ENCODE measurements at regions not wholly inside any gene's neighbourhood (a gene's known extent, or its start where the extent isn't known, plus 50 kb on each side); places are given as distances from the start of the nearest gene placed in this dataset.
"Not testable (repeated sequence)": the region's sequence is repeated elsewhere in the genome, so short reads cannot be mapped to it uniquely, and the experiment has no call there.

DNA sequence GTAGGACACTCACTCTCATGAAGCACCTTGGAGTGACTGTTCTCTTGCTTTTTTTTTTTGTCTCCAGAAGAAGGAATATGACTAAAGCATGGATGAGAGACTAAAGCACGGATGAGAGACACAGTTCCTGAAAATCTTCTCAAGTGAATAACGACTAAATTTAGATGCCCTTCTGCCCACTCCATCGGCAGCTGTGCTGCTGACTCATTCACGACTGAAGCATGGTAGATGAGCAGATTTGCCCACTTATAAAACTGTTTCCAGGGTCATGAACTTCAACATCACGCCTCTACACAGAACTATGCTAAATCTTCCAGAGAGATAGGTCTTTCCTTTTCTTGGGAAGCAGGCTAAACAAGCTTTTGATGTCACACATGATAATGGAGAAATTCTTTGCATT is 738.0 kb downstream of the CDY1 start:
- POLR2A ChIA-PET: not testable (repeated sequence)

DNA sequence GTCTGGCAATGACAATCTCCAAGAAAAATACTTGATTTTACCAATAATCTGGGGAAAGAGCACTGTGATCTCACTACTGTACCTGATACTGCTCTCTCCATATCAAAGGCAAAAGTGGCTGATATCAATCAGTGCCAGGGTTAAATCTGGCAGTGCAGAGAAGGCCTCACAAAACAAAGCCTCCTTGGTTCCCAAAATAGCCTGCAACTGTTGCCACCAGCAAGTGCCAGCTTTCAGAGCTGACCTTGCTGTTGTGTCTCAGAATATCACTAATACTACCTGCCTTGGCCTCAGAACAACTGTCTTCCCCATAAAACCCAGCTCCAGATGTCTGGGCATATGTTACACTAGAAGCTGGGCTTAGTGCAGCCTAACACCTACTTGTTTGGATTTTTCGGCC is 738.6 kb downstream of the CDY1 start:
- ATAC-seq; H3K36me3 ChIP-seq (ENCODE audit: control insufficient read depth, insufficient read depth, low read length); BruUV-seq (replicated peaks); H3K9me1 ChIP-seq (ENCODE audit: control insufficient read depth, insufficient read depth, low read length); H3K4me1 ChIP-seq (replicated peaks in 1 of 2; ENCODE audit: control insufficient read depth in 2 of 2, insufficient read depth in 2 of 2, low read length in 2 of 2); H4K20me1 ChIP-seq (replicated peaks; ENCODE audit: control insufficient read depth, insufficient read depth, low read length); H3K9me3 ChIP-seq (replicated peaks; ENCODE audit: control insufficient read depth, insufficient read depth, low read depth, low read length); H3K79me2 ChIP-seq (ENCODE audit: control insufficient read depth, insufficient read depth, low read length); POLR2A ChIA-PET; in situ Hi-C loops (cut with MboI); intact Hi-C loops (cut with micrococcal nuclease); DNase-seq (ENCODE audit: extremely low read depth in 1 of 4, low spot score in 3 of 4); H3K27me3 ChIP-seq (ENCODE audit: control insufficient read depth in 2 of 2, insufficient read depth in 2 of 2, low read length in 2 of 2); H3K4me2 ChIP-seq (ENCODE audit: insufficient read depth, low read length); H3K27ac ChIP-seq (ENCODE audit: extremely low read depth, low read depth, low read length); FAIRE-seq; H2AFZ ChIP-seq (ENCODE audit: low read depth, low read length); H3K9ac ChIP-seq (ENCODE audit: insufficient read depth in 1 of 2, low read depth in 2 of 2, low read length in 2 of 2); CTCF ChIA-PET (ENCODE audit: low intra/inter-chr PET ratio); H3K4me3 ChIP-seq: not testable (repeated sequence)
- WGBS (ENCODE audit: insufficient coverage, low coverage, missing lambda C conversion rate): no CpG with 5 or more reads among the region's 1 CpG

More for the DNA sequence above, 738.0 kb downstream of the CDY1 start:
- in situ Hi-C loops (cut with MboI); H3K9me3 ChIP-seq (replicated peaks; ENCODE audit: control insufficient read depth, insufficient read depth, low read depth, low read length); H4K20me1 ChIP-seq (replicated peaks; ENCODE audit: control insufficient read depth, insufficient read depth, low read length); H3K4me3 ChIP-seq; H3K27ac ChIP-seq (ENCODE audit: extremely low read depth, low read depth, low read length); H3K9ac ChIP-seq (ENCODE audit: insufficient read depth in 1 of 2, low read depth in 2 of 2, low read length in 2 of 2); BruUV-seq (replicated peaks); FAIRE-seq; H3K79me2 ChIP-seq (ENCODE audit: control insufficient read depth, insufficient read depth, low read length); H3K36me3 ChIP-seq (ENCODE audit: control insufficient read depth, insufficient read depth, low read length); CTCF ChIA-PET (ENCODE audit: low intra/inter-chr PET ratio); H3K9me1 ChIP-seq (ENCODE audit: control insufficient read depth, insufficient read depth, low read length); H2AFZ ChIP-seq (ENCODE audit: low read depth, low read length); DNase-seq (ENCODE audit: extremely low read depth in 1 of 4, low spot score in 3 of 4); intact Hi-C loops (cut with micrococcal nuclease); H3K4me2 ChIP-seq (ENCODE audit: insufficient read depth, low read length); H3K4me1 ChIP-seq (replicated peaks in 1 of 2; ENCODE audit: control insufficient read depth in 2 of 2, insufficient read depth in 2 of 2, low read length in 2 of 2); H3K27me3 ChIP-seq (ENCODE audit: control insufficient read depth in 2 of 2, insufficient read depth in 2 of 2, low read length in 2 of 2); ATAC-seq: not testable (repeated sequence)
- WGBS (ENCODE audit: insufficient coverage, low coverage, missing lambda C conversion rate): no CpG with 5 or more reads among the region's 5 CpGs

DNA sequence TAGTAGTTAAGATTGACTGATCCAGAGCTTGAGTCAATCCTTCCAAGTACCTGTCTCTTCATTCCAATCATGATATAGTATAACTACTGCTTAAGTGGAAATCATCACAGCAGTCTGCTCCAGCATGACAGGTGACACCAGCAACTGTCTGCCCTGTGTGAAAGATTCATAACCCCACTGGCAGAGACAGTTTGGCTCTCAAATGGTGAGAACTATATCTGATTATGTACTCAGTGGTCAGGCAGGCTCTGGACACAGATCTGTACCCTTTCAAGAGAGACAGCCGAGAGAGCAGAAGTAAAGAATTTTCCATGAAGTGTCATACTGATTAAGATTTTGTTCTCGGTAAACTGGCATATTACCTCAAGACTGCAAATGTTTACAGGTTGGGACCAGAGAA is 741.5 kb downstream of the CDY1 start:
- FAIRE-seq; H3K27ac ChIP-seq (ENCODE audit: extremely low read depth, low read depth, low read length); H3K9me3 ChIP-seq (replicated peaks; ENCODE audit: control insufficient read depth, insufficient read depth, low read depth, low read length); H3K9ac ChIP-seq (ENCODE audit: insufficient read depth in 1 of 2, low read depth in 2 of 2, low read length in 2 of 2); intact Hi-C loops (cut with micrococcal nuclease); H3K36me3 ChIP-seq (ENCODE audit: control insufficient read depth, insufficient read depth, low read length); H3K4me1 ChIP-seq (replicated peaks in 1 of 2; ENCODE audit: control insufficient read depth in 2 of 2, insufficient read depth in 2 of 2, low read length in 2 of 2); CTCF ChIA-PET (ENCODE audit: low intra/inter-chr PET ratio); H2AFZ ChIP-seq (ENCODE audit: low read depth, low read length); H3K9me1 ChIP-seq (ENCODE audit: control insufficient read depth, insufficient read depth, low read length); H3K27me3 ChIP-seq (ENCODE audit: control insufficient read depth in 2 of 2, insufficient read depth in 2 of 2, low read length in 2 of 2); in situ Hi-C loops (cut with MboI); DNase-seq (ENCODE audit: extremely low read depth in 1 of 4, low spot score in 3 of 4); H3K79me2 ChIP-seq (ENCODE audit: control insufficient read depth, insufficient read depth, low read length); POLR2A ChIA-PET; H3K4me2 ChIP-seq (ENCODE audit: insufficient read depth, low read length); H3K4me3 ChIP-seq; ATAC-seq; BruUV-seq (replicated peaks); H4K20me1 ChIP-seq (replicated peaks; ENCODE audit: control insufficient read depth, insufficient read depth, low read length): not testable (repeated sequence)
- no CpG with 5 or more reads among the region's 2 CpGs for WGBS (ENCODE audit: insufficient coverage, low coverage, missing lambda C conversion rate)

DNA sequence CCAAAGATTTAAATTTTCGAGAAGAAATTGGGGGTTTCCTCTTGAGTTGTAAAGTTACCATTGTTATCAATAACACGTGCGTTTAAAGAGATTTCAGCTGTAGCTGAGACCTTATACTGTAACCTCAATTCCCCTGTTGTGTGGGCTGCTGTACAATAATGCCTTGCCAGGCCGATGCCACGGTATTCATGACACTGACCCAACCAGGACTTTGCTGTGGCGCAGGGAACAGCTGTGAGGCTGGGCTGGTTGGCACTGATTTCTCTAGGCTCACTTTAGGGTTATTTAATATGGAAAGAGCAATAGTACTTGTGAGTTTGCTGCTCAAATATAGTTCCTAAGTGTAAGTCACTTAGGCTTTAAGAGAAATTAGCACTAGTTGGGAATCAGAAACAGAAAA is 744.2 kb downstream of the CDY1 start:
- intact Hi-C loops (cut with micrococcal nuclease); H3K9me1 ChIP-seq (ENCODE audit: control insufficient read depth, insufficient read depth, low read length); H2AFZ ChIP-seq (ENCODE audit: low read depth, low read length); ATAC-seq; DNase-seq (ENCODE audit: extremely low read depth in 1 of 4, low spot score in 3 of 4); H4K20me1 ChIP-seq (replicated peaks; ENCODE audit: control insufficient read depth, insufficient read depth, low read length); H3K27me3 ChIP-seq (ENCODE audit: control insufficient read depth in 2 of 2, insufficient read depth in 2 of 2, low read length in 2 of 2); H3K36me3 ChIP-seq (ENCODE audit: control insufficient read depth, insufficient read depth, low read length); CTCF ChIA-PET (ENCODE audit: low intra/inter-chr PET ratio); in situ Hi-C loops (cut with MboI); POLR2A ChIA-PET; H3K9me3 ChIP-seq (replicated peaks; ENCODE audit: control insufficient read depth, insufficient read depth, low read depth, low read length); H3K4me1 ChIP-seq (replicated peaks in 1 of 2; ENCODE audit: control insufficient read depth in 2 of 2, insufficient read depth in 2 of 2, low read length in 2 of 2); H3K79me2 ChIP-seq (ENCODE audit: control insufficient read depth, insufficient read depth, low read length); H3K4me3 ChIP-seq; BruUV-seq (replicated peaks); H3K4me2 ChIP-seq (ENCODE audit: insufficient read depth, low read length); H3K27ac ChIP-seq (ENCODE audit: extremely low read depth, low read depth, low read length); FAIRE-seq; H3K9ac ChIP-seq (ENCODE audit: insufficient read depth in 1 of 2, low read depth in 2 of 2, low read length in 2 of 2): not testable (repeated sequence)
- WGBS (ENCODE audit: insufficient coverage, low coverage, missing lambda C conversion rate): no CpG with 5 or more reads among the region's 6 CpGs

Measured in K562 (cell line).